ENCODE measurements at regions not wholly inside any gene's neighbourhood (a gene's known extent, or its start where the extent isn't known, plus 50 kb on each side); places are given as distances from the start of the nearest gene placed in this dataset.

DNA sequence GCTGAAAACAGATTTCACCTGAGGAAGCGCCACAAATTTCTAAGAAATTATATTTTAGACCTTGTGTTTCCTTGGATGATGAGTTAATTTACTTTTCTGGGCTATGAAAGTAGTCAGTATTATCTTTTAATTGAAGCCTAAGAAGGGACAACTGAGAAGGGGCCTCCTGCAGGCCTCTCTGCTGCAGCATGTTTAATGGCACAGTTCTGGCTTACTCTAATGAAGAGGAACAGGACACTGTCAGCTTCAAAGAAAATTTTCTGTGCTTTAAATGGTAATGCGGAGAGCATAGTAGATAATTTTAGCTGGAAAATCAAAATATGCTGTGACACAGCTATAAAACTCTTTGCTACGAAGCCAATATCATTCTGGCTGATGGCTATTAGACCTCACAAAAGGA, 167.4 kb downstream of the HDGFL1 start:
- TF ChIP-seq, protein P1, sequence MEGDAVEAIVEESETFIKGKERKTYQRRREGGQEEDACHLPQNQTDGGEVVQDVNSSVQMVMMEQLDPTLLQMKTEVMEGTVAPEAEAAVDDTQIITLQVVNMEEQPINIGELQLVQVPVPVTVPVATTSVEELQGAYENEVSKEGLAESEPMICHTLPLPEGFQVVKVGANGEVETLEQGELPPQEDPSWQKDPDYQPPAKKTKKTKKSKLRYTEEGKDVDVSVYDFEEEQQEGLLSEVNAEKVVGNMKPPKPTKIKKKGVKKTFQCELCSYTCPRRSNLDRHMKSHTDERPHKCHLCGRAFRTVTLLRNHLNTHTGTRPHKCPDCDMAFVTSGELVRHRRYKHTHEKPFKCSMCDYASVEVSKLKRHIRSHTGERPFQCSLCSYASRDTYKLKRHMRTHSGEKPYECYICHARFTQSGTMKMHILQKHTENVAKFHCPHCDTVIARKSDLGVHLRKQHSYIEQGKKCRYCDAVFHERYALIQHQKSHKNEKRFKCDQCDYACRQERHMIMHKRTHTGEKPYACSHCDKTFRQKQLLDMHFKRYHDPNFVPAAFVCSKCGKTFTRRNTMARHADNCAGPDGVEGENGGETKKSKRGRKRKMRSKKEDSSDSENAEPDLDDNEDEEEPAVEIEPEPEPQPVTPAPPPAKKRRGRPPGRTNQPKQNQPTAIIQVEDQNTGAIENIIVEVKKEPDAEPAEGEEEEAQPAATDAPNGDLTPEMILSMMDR (IDR thresholded peaks at IDR 0.05) = no peak
- TF ChIP-seq EZH2 (IDR thresholded peaks at IDR 0.05) = no peak
- no peak for TF ChIP-seq EZH2phosphoT487 (IDR thresholded peaks at IDR 0.05)

Data from neural progenitor cell (in vitro differentiated cells).